ENCODE measurements at regions not wholly inside any gene's neighbourhood (a gene's known extent, or its start where the extent isn't known, plus 50 kb on each side); places are given as distances from the start of the nearest gene placed in this dataset.
"Not testable (repeated sequence)": the region's sequence is repeated elsewhere in the genome, so short reads cannot be mapped to it uniquely, and the experiment has no call there.

- intact Hi-C loops (cut with micrococcal nuclease); H3K27ac Mint-ChIP-seq; H3K27me3 Mint-ChIP-seq (ENCODE audit: low read depth); H3K4me3 Mint-ChIP-seq; H3K4me1 Mint-ChIP-seq (ENCODE audit: low read depth); H3K36me3 Mint-ChIP-seq (ENCODE audit: low read depth); H3K9me3 Mint-ChIP-seq; DNase-seq: not testable (repeated sequence)
- CTCF ChIA-PET = interaction anchor here (0.6 kb wide), 1 partner anchor 120 kb away, joined by 3 read pairs; no protein-coding TSS in a partner anchor
Observed at GRCh38 chr1:102210891-102211290, 214.2 kb upstream of the OLFM3 start.

- Mint-ChIP-seq H3K4me1 (ENCODE audit: low read depth) (no peaks in the 10 kb centered on the region), H3K27me3 (ENCODE audit: low read depth) (no peaks in the 10 kb centered on the region), H3K27ac (no peak overlapping the region), H3K9me3 (no peaks in the 10 kb centered on the region), H3K36me3 (ENCODE audit: low read depth) (no peaks in the 10 kb centered on the region), H3K4me3 (no peak overlapping the region)
- intact Hi-C loops (cut with micrococcal nuclease) = loop anchor here (2.0 kb wide), 1 partner anchor 671 kb away; no protein-coding TSS in a partner anchor
- DNase-seq = peak; percentile 13
- CTCF ChIA-PET = interaction anchor here (0.6 kb wide), 1 partner anchor 275 kb away, joined by 3 read pairs; no protein-coding TSS in a partner anchor
Observed at GRCh38 chr1:102191723-102192122, 195.0 kb upstream of the OLFM3 start.

GRCh38 chr1:102190429-102190828, 193.7 kb upstream of the OLFM3 start:
- CTCF ChIA-PET = no interaction called here
- no peak overlapping the region for H3K27ac Mint-ChIP-seq
- DNase-seq = no peak
- no peak overlapping the region for H3K4me3 Mint-ChIP-seq
- no peaks in the 10 kb centered on the region for H3K9me3 Mint-ChIP-seq
- no peaks in the 10 kb centered on the region for H3K4me1 Mint-ChIP-seq (ENCODE audit: low read depth)
- H3K27me3 Mint-ChIP-seq (ENCODE audit: low read depth) = no peaks in the 10 kb centered on the region
- no peaks in the 10 kb centered on the region for H3K36me3 Mint-ChIP-seq (ENCODE audit: low read depth)
- intact Hi-C loops (cut with micrococcal nuclease) = loop anchor here (2.0 kb wide), 1 partner anchor 670 kb away; no protein-coding TSS in a partner anchor

GRCh38 chr1:102186536-102186935, 189.8 kb upstream of the OLFM3 start:
- intact Hi-C loops (cut with micrococcal nuclease) = no loop called here
- Mint-ChIP-seq H3K36me3 (ENCODE audit: low read depth) (no peaks in the 10 kb centered on the region), H3K4me3 (no peak overlapping the region), H3K4me1 (ENCODE audit: low read depth) (no peaks in the 10 kb centered on the region), H3K9me3 (no peaks in the 10 kb centered on the region), H3K27ac (no peak overlapping the region), H3K27me3 (ENCODE audit: low read depth) (no peaks in the 10 kb centered on the region)
- DNase-seq = no peak
- CTCF ChIA-PET = no interaction called here

- CTCF ChIA-PET = no interaction called here
- Mint-ChIP-seq H3K4me1 (ENCODE audit: low read depth) (no peaks in the 10 kb centered on the region), H3K27me3 (ENCODE audit: low read depth) (no peaks in the 10 kb centered on the region), H3K9me3 (no peaks in the 10 kb centered on the region), H3K36me3 (ENCODE audit: low read depth) (no peaks in the 10 kb centered on the region), H3K4me3 (no peak overlapping the region), H3K27ac (no peak overlapping the region)
- intact Hi-C loops (cut with micrococcal nuclease) = no loop called here
- DNase-seq = no peak
Observed at GRCh38 chr1:102185260-102185659, 188.5 kb upstream of the OLFM3 start.

- H3K4me1 Mint-ChIP-seq (ENCODE audit: low read depth) = no peaks in the 10 kb centered on the region
- H3K9me3 Mint-ChIP-seq = no peaks in the 10 kb centered on the region
- CTCF ChIA-PET = no interaction called here
- H3K27ac Mint-ChIP-seq = no peak overlapping the region
- H3K36me3 Mint-ChIP-seq (ENCODE audit: low read depth) = no peaks in the 10 kb centered on the region
- H3K4me3 Mint-ChIP-seq = no peak overlapping the region
- intact Hi-C loops (cut with micrococcal nuclease) = no loop called here
- no peak for DNase-seq
- no peaks in the 10 kb centered on the region for H3K27me3 Mint-ChIP-seq (ENCODE audit: low read depth)
Observed at GRCh38 chr1:102184477-102184876, 187.8 kb upstream of the OLFM3 start.

- Mint-ChIP-seq H3K4me3 (no peak overlapping the region), H3K9me3 (no peaks in the 10 kb centered on the region), H3K27me3 (ENCODE audit: low read depth) (no peaks in the 10 kb centered on the region), H3K27ac (no peak overlapping the region), H3K36me3 (ENCODE audit: low read depth) (no peaks in the 10 kb centered on the region), H3K4me1 (ENCODE audit: low read depth) (no peaks in the 10 kb centered on the region)
- DNase-seq = no peak
- CTCF ChIA-PET = no interaction called here
- intact Hi-C loops (cut with micrococcal nuclease) = no loop called here
Observed at GRCh38 chr1:102183711-102184110, 187.0 kb upstream of the OLFM3 start.

GRCh38 chr1:102182603-102183260, 186.0 kb upstream of the OLFM3 start:
- Mint-ChIP-seq H3K27ac (no peak overlapping the region), H3K4me3 (no peak overlapping the region), H3K9me3 (no peaks in the 10 kb centered on the region), H3K36me3 (ENCODE audit: low read depth) (no peaks in the 10 kb centered on the region), H3K4me1 (ENCODE audit: low read depth) (no peaks in the 10 kb centered on the region), H3K27me3 (ENCODE audit: low read depth) (no peaks in the 10 kb centered on the region)
- DNase-seq = no peak
- CTCF ChIA-PET = no interaction called here
- intact Hi-C loops (cut with micrococcal nuclease) = no loop called here

- intact Hi-C loops (cut with micrococcal nuclease) = no loop called here
- Mint-ChIP-seq H3K9me3 (no peaks in the 10 kb centered on the region), H3K36me3 (ENCODE audit: low read depth) (no peaks in the 10 kb centered on the region), H3K27me3 (ENCODE audit: low read depth) (no peaks in the 10 kb centered on the region), H3K4me1 (ENCODE audit: low read depth) (no peaks in the 10 kb centered on the region), H3K27ac (no peak overlapping the region), H3K4me3 (no peak overlapping the region)
- no peak for DNase-seq
- CTCF ChIA-PET = interaction anchor here (1.0 kb wide), 1 partner anchor 13 kb away, joined by 3 read pairs; no protein-coding TSS in a partner anchor
Observed at GRCh38 chr1:102181341-102181740, 184.6 kb upstream of the OLFM3 start.

- H3K27ac Mint-ChIP-seq = no peak overlapping the region
- DNase-seq = no peak
- CTCF ChIA-PET = no interaction called here
- no peaks in the 10 kb centered on the region for H3K36me3 Mint-ChIP-seq (ENCODE audit: low read depth)
- intact Hi-C loops (cut with micrococcal nuclease) = no loop called here
- H3K27me3 Mint-ChIP-seq (ENCODE audit: low read depth) = no peaks in the 10 kb centered on the region
- no peak overlapping the region for H3K4me3 Mint-ChIP-seq
- H3K9me3 Mint-ChIP-seq = no peaks in the 10 kb centered on the region
- no peaks in the 10 kb centered on the region for H3K4me1 Mint-ChIP-seq (ENCODE audit: low read depth)
Observed at GRCh38 chr1:102178480-102178879, 181.8 kb upstream of the OLFM3 start.

- intact Hi-C loops (cut with micrococcal nuclease) = no loop called here
- peak; percentile 11 for DNase-seq
- no peaks in the 10 kb centered on the region for H3K4me1 Mint-ChIP-seq (ENCODE audit: low read depth)
- no peak overlapping the region for H3K4me3 Mint-ChIP-seq
- no peaks in the 10 kb centered on the region for H3K36me3 Mint-ChIP-seq (ENCODE audit: low read depth)
- no peaks in the 10 kb centered on the region for H3K9me3 Mint-ChIP-seq
- no peak overlapping the region for H3K27ac Mint-ChIP-seq
- H3K27me3 Mint-ChIP-seq (ENCODE audit: low read depth) = no peaks in the 10 kb centered on the region
- CTCF ChIA-PET = no interaction called here
Observed at GRCh38 chr1:102174259-102174863, 177.6 kb upstream of the OLFM3 start.

GRCh38 chr1:102172200-102172599, 175.5 kb upstream of the OLFM3 start:
- H3K36me3 Mint-ChIP-seq (ENCODE audit: low read depth) = no peaks in the 10 kb centered on the region
- no peaks in the 10 kb centered on the region for H3K27me3 Mint-ChIP-seq (ENCODE audit: low read depth)
- DNase-seq = no peak
- intact Hi-C loops (cut with micrococcal nuclease) = no loop called here
- no peaks in the 10 kb centered on the region for H3K4me1 Mint-ChIP-seq (ENCODE audit: low read depth)
- no peak overlapping the region for H3K4me3 Mint-ChIP-seq
- no peak overlapping the region for H3K27ac Mint-ChIP-seq
- CTCF ChIA-PET = interaction anchor here (0.6 kb wide), 1 partner anchor 174 kb away, joined by 3 read pairs; no protein-coding TSS in a partner anchor
- H3K9me3 Mint-ChIP-seq = no peaks in the 10 kb centered on the region

GRCh38 chr1:102163799-102164198, 167.1 kb upstream of the OLFM3 start:
- intact Hi-C loops (cut with micrococcal nuclease) = no loop called here
- DNase-seq = no peak
- H3K36me3 Mint-ChIP-seq (ENCODE audit: low read depth) = no peaks in the 10 kb centered on the region
- H3K27me3 Mint-ChIP-seq (ENCODE audit: low read depth) = no peaks in the 10 kb centered on the region
- no peak overlapping the region for H3K4me3 Mint-ChIP-seq
- H3K4me1 Mint-ChIP-seq (ENCODE audit: low read depth) = no peaks in the 10 kb centered on the region
- CTCF ChIA-PET = no interaction called here
- H3K27ac Mint-ChIP-seq = no peak overlapping the region
- H3K9me3 Mint-ChIP-seq = no peaks in the 10 kb centered on the region
